GM19468 (cell line): ENCODE measurements at regions not wholly inside any gene's neighbourhood (a gene's known extent, or its start where the extent isn't known, plus 50 kb on each side); places are given as distances from the start of the nearest gene placed in this dataset.
"Not testable (repeated sequence)": the region's sequence is repeated elsewhere in the genome, so short reads cannot be mapped to it uniquely, and the experiment has no call there.

ENCODE experiments used
- ATAC-seq: cut with Tn5 transposase; IDR thresholded peaks from one replicate; pipeline ENCODE4 v1.9.1; 2021; ENCODE audit warnings: mild to moderate bottlenecking, moderate library complexity, moderate number of reproducible peaks; ENCODE audit not compliant: unreplicated experiment; ENCODE audit errors: extremely low read depth

DNA sequence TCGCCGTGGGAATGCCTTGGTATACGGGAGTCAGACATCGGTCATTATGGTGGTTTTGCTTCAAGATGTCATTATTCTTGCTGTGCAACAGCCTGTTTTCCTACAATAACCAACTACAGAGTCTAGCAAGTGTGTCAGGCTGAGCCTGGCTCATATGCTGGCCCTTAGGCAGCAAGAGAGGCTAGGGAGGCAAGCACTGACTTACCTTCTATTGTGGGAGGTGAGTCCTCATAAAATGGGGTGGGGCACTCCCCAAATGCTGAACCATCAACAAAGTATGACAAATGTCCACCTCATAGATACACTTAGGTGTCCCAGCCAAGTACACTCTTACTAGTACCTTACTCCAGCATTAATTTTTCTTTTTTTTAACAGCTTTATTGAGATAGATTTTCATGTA lies 77.0 kb upstream of the ATL2 start:
- ATAC-seq = no peak

DNA sequence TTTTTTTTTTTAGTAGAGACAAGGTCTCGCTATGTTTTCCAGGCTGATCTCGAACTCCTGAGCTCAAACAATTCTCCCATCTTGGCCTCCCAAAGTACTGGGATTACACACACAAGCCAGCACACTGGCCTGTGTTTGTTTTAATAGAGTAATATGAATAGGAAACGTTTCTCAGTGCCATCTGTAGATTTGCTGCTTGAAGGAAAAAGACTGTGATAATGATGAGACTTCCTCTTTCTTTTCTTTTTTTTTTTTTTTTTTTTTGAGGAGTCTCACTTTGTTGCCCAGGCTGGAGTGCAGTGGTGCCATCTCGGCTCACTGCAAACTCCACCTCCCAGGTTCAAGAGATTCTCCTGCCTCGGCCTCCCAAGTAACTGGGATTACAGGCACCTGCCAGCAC lies 74.7 kb upstream of the ATL2 start:
- ATAC-seq = not testable (repeated sequence)

DNA sequence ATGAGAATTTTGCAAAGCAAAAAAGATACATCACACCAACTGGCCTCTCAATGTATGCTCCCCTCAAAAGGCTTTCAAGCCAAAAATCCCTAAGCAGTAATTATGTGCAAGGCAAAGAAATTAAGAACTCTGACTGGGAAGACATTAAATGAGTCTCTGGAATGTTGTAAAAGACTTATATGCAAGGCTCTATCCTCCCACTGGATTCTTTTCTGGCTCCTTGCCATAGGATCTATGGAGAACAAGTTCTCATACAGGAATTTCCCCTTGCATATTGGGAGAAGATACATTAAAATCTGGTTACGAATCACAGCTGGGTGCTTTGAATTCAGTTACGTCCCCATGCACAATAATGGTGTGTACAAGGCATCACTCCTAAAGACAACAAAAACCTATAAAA lies 73.4 kb upstream of the ATL2 start:
- ATAC-seq = no peak

DNA sequence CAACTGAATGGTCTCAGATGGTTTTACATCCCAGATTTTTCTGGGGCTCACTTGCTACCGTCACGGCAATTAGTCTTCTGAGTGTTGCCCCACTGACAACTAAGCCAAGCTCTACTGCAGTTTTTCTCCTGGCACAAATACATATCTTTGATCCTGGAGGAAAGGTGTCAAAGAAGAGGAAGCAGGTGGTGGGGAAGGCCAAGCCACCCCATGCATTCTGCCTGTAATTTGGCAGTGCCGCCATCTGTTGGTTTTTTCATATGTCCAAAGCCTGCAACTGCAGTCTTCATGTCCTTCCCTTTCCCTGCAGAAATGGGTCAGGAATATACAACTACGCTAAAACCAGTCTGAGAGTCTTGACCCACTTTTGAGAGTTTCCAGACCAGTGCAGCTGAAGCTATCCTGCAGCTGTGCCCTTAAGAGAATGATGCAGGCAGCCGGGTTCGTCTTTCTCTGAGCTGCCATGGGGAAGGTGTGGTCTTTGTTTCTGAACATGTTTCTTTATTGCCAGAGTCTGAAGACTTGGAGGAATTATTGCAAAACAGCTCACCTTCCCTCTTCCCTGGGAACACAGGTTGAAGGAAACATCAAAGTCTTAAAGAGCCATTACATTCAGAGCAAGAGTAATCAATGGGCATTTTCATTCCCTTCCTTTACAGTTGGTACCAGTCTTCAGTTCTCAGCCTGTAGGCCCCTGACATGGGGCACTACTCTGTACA lies 71.8 kb upstream of the ATL2 start:
- ATAC-seq = no peak

DNA sequence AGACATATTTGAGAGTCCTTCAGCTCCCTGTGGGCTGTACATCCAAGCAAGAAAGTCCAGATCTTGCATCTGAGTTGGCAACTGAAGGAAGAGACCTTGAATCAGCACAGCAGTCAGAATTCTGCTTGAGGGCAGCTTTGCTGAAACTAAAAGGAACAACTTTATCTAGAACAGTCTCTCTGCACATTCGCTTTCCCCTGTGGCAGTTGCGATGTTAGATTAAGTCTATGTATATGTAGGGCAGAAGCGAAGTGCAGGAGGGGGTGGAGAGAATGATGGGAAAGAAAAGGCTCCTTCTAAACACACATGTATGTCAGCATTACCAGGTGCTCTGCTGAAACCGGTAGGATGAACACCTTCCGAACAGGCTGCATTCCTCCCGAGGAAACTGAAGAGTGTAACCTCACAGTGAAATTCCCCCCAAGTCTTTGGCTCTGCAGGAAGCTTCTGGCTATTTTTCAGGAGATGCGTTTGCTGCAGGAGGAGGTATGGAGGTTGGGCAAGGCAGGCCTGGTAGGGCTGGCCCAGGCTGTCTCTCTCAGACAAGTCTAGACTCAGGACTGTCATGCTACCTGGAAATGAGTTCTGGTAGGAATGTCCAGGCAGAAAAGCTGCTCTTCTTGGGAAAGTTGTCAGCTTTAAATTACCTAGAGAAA lies 70.0 kb upstream of the ATL2 start:
- ATAC-seq = no peak

DNA sequence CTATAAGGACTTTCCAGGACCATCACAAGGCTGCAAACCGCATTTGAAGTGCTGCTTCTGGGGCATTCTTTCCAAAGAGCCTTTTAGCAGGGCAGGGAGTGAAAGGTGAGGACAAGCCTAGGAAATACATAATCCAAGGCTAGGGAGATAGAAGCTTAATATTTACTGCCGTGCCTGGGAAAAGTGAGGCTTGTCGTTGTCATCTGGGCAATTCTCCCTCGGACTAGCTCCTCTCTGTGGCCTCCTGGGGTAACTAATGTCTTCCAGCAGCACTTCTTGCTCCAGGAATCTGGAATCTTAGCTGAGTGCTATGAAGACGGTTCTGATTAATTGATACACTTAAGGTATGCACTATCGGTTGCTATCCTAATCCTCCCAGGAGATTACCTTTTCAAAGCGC lies 69.3 kb upstream of the ATL2 start:
- no peak for ATAC-seq

DNA sequence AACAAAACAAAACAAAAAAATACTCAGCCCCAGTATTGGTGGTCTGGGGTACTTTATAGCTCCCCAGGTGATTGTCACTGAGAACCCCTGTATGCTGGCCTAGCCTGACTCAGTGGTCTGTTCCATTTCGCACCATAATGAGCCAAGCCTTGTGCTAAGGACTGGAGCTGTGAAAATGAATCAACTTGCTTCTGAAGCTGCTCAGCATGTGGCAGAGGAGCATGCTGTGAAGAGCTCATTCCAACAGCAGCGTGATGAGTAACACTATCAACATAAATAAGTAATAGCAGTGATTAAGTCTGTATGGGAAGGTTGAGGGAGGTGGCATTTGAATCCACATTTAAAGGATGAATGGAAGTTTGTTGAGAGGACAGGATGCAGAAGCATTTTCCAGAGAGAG lies 67.2 kb upstream of the ATL2 start:
- ATAC-seq = no peak

DNA sequence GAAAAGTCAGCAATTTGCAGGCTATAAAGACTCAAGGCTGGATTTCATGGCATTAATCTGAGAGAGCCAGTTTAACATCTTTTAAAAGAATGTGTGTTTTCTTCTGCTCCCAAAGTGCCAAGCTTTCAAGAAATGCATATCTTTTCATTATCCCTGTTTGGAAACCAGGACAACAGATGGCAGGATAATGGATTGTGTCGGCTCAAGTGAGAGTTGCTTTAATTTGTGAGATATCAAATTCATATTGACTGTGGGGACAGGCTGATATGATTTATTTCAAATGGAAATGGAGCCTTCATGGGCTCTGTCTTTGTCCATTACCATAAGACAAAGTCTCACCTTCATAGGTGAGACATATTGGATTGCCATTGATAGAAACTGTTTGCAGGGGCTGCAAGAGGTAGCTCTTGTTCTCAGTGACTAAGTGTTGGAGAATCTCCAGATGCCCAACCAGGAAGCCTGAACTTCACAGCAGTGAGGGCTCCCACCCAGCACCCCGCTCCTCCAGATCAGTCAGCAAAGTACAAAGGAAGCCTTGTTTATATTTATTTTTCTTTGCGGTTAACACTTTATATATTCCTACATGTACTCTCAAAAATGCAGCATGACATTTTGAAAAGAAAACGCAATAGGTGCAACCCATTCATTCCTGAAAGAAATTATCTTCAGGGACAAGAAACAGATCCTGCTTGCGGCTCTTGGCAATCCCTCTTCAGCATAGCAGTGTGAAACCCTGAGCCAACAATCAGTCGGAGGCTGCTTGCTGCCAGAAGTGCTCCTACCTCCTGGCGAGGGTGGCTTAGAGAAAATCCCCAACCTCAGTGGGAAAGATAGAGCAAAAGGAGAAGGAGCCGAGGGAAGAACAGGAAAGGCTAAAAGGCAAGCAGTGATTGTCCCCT lies 65.8 kb upstream of the ATL2 start:
- ATAC-seq = no peak

DNA sequence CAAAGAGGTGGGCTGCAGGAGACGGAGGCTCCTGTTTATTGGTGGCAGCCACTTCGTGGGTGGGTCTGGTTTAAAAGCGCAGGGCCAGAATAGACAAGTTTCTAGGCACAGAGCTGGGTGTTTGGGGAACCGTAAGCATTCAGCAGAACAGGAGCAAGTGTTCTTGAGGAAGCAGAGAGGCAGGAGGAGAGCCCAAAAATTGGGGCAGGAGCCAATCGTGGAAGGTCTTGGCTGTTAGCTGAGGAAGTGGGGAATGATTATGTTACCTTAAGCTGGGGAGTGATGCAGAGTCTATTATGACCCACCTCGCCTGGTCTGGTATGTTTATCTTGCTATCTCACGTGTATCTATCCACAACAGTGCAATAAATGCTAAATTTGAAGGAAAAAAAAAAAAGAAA lies 64.3 kb upstream of the ATL2 start:
- ATAC-seq = no peak

DNA sequence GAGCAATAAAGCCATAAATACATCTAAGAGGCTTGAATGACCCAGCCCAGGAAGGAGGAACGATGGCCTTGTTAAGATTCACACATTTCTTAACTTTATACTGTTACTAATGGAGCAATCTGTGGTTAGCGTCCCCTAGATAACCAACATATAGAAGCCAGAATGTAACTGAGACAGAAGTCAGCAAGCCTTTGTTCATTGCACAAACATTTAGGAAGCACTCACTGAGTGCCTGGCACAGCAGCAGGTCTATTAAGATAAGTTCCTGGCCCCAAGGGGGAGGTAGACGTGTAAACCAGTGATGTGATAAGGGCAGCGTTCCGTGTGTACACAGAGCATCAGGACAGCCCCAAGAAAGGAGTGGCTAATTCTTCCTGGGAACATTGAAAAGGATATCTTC lies 63.6 kb upstream of the ATL2 start:
- no peak for ATAC-seq

DNA sequence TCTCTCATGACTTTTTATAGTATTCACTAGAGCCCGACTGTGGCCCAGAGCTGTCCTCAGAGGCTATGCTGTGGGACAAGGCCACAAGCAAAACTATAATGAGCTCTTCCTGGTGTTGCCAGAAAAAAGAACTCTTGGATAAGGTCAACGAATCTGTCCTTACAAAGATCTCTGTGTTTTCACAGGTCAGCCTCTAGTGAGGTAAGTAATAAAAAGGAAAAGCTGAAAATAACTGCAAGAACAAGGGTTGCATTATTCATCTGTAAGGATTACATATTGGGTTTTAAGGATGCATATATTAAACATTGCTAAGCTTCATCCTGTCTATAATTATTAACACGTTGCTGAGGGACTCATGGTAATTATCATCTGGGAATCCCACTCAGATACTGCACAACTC lies 62.8 kb upstream of the ATL2 start:
- no peak for ATAC-seq

DNA sequence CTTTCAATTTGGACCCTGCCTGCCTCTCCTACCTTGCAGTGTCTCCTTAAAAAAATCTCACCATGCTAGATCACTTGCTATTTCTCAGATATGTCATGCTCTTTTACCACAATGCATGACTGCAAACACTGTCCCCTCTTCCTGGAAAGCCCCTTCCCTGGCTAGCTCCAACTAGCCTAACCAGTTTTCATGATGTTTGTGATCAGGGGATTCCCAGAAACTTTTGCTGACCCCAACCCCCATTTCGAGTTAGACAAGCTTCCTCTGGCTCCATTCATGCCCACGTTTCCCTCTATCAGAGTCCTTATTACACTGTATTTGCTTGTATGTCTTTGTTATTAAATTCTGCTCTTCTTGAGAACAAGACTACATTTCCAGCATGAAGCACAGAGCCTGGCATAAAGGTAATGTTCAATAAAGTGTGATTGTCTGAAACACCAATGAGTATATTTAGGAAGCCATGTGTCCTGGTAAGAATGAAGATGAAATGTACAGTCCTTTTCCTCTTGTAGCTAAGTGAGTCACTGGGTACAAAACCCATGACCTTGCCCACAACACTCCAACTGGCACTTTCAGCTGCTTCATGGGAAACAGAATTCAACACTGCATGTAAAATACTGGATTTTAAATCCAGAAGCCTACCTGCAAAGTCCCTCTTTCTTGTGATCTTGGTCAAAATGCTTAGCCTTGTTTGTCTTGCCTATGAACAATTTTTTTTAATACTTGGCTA lies 62.0 kb upstream of the ATL2 start:
- no peak for ATAC-seq

DNA sequence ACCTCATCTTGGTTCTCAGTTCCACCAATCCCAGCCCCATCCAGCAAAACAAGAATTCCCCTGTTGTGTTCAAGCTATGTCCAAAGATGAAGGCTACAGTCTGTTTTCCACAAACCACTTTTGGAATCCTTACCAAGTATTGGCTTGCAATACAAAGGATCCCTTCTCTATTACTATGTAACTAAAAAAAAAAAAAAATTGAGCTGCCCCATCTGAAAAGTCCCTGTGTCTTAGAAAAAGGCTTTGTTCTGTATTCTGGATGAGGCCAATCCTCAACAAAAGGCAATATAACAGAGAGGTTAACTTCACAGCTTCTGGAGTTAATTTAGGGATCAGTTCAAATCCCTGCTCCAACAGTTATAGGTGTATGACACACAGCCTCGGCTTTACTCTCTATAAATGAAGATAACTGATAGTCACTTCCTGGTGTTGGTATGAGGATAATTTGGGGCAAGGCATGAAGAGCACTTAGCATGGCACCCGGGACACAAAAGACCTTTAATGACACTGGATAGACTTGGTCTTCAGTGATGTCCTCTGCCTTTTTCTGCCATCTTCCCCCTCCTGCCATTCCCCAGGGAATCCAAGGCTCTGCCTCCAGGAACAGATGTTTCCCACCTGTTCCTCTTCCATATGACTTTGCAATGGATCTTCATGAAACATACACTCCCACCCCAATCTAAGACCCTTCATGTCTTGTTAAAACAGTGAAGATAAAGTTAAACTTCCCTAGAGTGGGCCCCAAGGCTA lies 61.2 kb upstream of the ATL2 start:
- ATAC-seq = no peak

DNA sequence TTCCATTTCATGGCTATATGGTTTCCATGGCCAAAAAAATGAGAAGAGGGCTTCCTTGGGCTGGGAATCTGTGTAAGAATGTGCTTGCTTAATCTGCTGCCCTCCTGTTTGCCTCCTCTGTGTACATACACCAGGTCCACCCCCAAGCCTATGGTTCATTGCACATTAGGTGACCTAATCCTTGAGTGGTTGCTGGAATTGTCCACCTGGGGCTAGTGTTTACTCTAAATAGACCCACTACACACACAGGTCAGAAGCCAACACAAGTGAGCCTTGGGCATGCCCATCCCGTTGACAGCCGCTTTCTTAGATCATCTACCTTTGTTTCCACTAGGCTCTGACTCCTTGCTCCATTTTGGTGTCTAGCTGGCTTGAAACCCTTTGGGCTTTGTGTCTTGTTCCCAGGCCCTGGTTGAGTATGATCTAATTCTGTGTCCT lies 59.2 kb upstream of the ATL2 start:
- ATAC-seq = no peak

DNA sequence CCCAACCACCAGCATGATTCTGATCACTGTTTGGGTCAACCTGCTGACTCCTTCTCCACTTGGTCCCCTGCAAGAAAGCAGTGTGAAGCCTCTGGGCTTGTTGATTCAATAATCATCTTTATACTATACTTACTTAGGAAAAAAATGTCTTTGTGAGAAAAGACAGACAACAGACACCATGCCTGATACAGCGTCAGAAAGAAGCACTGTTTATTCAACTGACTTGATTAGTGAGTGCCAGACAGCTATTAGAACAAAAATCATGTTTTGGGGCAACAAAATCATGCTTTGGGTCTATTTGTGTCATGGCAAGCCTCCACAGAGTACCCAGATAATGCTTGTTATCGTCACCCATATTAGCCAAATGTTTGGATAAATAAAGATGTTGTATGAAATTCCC lies 58.7 kb upstream of the ATL2 start:
- no peak for ATAC-seq

DNA sequence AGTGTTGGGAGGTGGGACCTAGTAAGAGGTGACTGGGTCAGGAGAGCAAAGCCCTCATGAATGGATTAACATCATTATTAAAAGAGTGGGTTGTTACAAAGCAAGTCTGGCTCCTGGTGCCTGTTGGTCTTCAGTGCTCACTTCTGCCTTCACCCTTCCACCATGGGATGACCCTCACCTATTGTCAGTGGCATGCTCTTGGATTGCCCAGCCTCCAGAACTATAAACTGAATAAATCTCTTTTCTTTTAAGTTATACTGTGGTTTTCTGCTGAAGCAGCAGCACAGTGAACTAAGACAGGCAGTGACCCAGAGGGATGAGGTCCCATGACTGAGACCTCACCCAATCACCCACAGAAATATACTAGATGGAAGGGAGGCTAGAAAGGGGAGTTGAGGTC lies 57.5 kb upstream of the ATL2 start:
- no peak for ATAC-seq

DNA sequence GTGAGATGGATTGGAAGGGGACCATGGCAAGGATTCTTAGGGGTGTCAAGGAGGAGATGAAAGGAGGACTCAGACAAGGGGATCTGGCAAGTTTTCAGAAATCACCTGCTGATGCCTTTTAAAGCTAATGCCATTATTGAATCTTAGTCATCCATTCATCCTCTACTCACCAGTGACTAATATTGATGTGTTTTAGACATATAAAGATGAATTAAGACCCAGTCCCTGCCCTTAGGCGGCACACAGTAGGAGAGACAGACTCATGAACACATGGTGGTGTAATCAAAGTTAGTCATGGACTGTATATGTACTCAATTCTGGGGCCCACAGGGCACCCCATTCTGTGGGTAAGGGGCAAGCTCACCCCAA lies 56.5 kb upstream of the ATL2 start:
- no peak for ATAC-seq

DNA sequence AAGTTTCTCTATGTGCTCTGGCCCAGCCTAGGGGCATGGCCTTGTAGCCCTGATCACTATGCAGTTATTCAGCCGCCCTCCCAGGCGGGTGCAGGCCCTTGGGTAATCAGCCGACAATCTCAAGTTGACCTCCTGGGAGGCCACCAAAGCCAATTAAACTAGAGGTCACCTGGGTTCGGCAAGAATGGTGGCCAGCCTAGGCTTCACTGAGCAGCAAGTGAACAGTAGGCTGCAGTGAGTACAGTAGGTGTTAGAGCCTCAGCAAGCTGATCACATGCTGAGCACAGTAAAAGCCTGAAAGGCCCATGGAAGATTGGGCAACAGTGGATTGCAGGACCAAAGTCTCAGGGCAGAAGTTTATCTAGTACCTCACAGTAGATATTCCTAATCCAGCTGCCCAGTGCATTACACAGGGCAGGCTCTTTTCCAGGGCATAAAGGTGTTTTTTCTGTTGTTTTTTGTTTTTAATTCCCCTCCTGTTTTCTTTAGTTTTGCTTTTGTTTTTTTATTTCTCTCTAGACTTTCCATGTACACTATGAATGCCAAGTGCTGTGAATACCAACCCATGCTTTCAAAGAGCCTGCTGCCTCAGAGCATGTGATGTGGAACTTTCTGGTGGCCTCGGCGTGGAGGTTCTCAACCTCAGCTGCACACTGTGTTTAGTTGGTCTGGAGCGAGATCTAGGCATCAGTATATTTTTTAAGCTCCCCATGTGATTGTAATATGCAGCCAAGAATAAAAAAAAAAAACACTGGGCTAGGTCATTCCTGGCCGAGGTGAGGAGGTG lies 55.9 kb upstream of the ATL2 start:
- ATAC-seq = no peak

DNA sequence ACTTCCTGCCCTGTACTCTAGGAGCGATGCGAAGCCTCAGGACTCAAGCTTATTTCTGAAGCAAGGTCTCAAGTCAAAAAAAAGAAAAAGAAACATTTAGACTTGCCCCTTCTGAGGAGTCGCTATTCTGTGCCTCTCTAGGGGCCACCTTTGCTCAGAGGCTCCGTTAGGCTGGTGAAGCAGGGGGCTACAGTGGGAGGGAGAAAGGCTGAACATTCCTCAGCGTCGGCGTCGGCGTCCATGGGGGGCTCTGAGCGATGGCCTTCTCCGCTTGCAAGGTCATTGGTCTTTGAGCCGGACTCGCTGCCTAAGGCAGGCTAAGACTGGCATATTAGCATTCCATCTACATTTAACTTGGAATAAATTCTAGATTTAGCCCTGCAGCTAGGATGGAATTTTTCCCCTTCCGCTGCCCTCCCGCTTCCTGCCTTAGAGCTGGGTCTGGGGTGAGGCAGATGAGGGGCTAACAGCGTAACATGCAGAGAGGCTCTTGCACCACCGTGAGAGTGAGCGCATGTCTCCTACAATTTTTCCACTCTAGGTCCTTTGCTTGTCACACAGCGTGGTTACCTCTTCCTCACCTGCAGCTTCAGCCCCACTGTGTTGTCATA lies 53.6 kb upstream of the ATL2 start:
- ATAC-seq = no peak
